T-helper 17 cell (primary cell): ENCODE measurements at regions not wholly inside any gene's neighbourhood (a gene's known extent, or its start where the extent isn't known, plus 50 kb on each side); places are given as distances from the start of the nearest gene placed in this dataset.

Experiments
- ATAC-seq: fragments of 150-1000 bp; cut with Tn5 transposase; 2 replicates; pipeline ENCODE4 v1.10.0; 2021; ENCODE audit warnings: mild to moderate bottlenecking, moderate library complexity
- DNase-seq, 3 donors: peaks; one replicate each; pipeline versions ENCODE4 v3.0.0 to v3.0.0-alpha.2; 2020 to 2021
- H3K9me3 ChIP-seq: one replicate; pipeline ENCODE4 v1.7.0; 2013; ENCODE audit warnings: low read length, mild to moderate bottlenecking; ENCODE audit not compliant: control insufficient read depth, poor library complexity, severe bottlenecking
- H3K27ac Mint-ChIP-seq: one replicate; pipeline ENCODE4 v1.8.0; 2022; ENCODE audit warnings: mild to moderate bottlenecking, moderate library complexity, mixed read lengths
- H3K27me3 Mint-ChIP-seq: one replicate; pipeline ENCODE4 v1.8.0; 2022; ENCODE audit warnings: mixed read lengths
- H3K36me3 Mint-ChIP-seq: one replicate; pipeline ENCODE4 v1.8.0; 2022; ENCODE audit warnings: low read depth, mixed read lengths
- H3K4me1 Mint-ChIP-seq: one replicate; pipeline ENCODE4 v1.8.0; 2022; ENCODE audit warnings: mild to moderate bottlenecking, mixed read lengths
- H3K4me3 Mint-ChIP-seq: one replicate; pipeline ENCODE4 v1.8.0; 2022; ENCODE audit warnings: mild to moderate bottlenecking, moderate library complexity, mixed read lengths

DNA sequence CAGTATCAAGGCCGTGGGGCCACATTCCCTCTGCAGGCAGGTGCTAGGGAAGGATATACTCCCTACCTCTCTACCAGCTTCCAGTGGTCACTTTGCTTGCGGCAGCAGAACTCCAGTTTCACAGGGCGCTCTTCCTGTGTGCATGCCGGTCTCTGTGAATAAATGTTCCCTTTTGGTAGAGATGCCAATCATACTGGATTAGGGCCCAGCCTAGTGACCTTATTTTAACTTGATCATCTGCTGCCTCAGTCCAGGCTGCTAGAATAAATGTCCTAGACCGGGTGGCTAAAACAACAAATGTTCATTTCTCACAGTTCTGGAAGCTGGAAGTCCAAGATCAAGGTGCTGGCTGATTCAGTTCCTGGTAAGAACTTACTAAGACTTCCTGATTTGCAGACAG lies 198.8 kb upstream of the TMEM132C start:
- ATAC-seq (no peak), DNase-seq (no peak)
- Mint-ChIP-seq H3K27me3 (no peaks in the 10 kb centered on the region), H3K4me1 (no peaks in the 10 kb centered on the region), H3K27ac (no peak overlapping the region), H3K36me3 (no peaks in the 10 kb centered on the region), H3K4me3 (no peak overlapping the region)
- no peaks in the 10 kb centered on the region for H3K9me3 ChIP-seq

DNA sequence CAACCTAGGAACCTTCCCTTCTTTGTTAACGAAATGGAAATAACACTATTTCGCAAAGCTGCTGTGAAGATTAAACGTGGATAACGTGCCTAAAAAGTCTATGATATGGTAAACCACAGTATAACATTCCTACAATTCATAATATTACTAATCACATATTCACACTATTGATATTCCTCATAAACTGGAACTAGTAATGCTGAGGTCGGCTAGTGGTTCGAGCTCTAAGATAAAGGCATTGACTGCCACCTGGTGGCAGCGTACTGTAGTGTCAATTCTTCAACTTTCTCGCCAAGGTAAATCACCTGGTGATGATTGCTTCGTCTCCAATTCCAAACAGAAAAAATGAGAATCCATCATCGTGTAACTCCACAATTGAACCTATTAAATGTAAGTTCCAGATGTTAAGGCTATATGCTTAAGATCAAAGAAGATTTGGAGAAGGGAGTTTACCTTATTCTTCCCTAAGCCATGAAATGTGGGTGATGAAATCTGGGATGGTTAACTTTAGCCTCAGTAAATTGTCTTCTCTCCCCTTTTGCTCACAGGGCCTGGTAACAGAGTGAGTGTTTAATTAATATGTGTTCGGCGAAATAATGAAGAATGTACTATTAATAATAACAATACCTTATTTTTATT lies 197.5 kb upstream of the TMEM132C start:
- H3K36me3 Mint-ChIP-seq: no peaks in the 10 kb centered on the region
- H3K4me1 Mint-ChIP-seq: no peaks in the 10 kb centered on the region
- H3K4me3 Mint-ChIP-seq: no peak overlapping the region
- no peaks in the 10 kb centered on the region for H3K9me3 ChIP-seq
- no peak overlapping the region for H3K27ac Mint-ChIP-seq
- ATAC-seq (no peak), DNase-seq (no peak)
- no peaks in the 10 kb centered on the region for H3K27me3 Mint-ChIP-seq

DNA sequence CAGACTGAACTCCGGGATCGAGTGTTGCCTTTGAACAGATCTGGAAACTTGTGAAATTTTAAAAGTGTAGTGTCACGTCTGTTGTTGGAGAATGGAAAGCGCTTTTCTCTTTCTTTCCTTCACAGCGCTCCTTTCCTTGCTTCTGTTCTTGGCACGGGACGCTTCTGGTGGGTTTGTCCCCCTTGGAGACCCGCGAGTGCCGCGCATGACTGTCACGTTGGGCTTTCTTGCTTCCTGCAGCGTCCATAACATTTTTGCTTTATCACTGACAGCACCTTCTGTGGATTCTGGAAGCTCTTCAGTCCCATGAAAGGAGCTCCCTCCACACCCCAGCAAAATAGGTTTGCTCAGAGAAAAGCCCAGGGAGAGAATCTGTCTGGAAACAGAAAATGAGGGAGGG lies 193.0 kb upstream of the TMEM132C start:
- H3K36me3 Mint-ChIP-seq: no peaks in the 10 kb centered on the region
- H3K4me3 Mint-ChIP-seq: no peak overlapping the region
- ATAC-seq: no peak
- no peak overlapping the region for H3K27ac Mint-ChIP-seq
- no peaks in the 10 kb centered on the region for H3K4me1 Mint-ChIP-seq
- DNase-seq: no peak
- H3K27me3 Mint-ChIP-seq: no peaks in the 10 kb centered on the region
- H3K9me3 ChIP-seq: peaks cover 3% of the 10 kb centered on the region

DNA sequence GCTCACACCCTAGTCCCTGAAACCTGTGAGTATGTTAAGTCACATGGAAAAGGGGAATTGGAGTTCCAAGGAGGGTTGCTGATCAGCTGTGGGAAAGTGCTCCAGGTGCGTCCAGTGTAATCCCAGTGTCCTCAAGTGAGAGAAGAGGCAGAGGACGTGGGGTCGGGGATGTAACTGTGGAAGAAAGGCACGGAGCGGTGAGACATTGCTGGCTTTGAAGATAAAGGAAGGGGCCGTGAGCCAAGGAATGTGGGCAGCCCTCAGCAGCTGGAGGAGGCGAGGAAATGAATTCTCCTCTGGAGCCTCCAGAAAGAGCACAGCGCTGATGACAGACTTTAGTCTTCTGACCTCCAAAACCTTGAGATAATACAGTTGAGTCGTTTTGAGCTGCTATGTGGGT lies 191.6 kb upstream of the TMEM132C start:
- DNase-seq (no peak), ATAC-seq (no peak)
- H3K4me3 Mint-ChIP-seq: no peak overlapping the region
- H3K27me3 Mint-ChIP-seq: no peaks in the 10 kb centered on the region
- H3K27ac Mint-ChIP-seq: no peak overlapping the region
- H3K4me1 Mint-ChIP-seq: no peaks in the 10 kb centered on the region
- peaks cover 3% of the 10 kb centered on the region for H3K9me3 ChIP-seq
- H3K36me3 Mint-ChIP-seq: no peaks in the 10 kb centered on the region

DNA sequence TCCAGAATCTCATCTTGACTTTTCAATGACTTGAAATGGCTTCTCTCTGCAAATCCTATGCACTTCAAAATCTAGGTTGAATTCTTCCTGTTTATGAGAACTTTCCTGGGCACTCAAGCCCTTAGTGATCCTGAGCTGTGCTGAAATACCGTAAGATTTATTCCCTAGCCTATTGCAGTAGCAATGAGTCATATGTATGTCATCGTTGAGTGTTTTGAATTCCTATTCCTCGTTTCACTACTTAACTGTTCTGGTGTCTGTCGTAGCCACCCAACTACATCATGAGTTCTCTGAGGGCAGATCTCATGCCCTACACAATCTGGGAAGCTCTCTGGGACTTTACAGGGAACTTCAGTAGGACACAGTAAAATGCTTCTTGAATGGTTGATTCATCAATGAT lies 190.8 kb upstream of the TMEM132C start:
- DNase-seq (no peak), ATAC-seq (no peak)
- Mint-ChIP-seq H3K4me3 (no peak overlapping the region), H3K4me1 (no peaks in the 10 kb centered on the region), H3K27ac (no peak overlapping the region), H3K36me3 (no peaks in the 10 kb centered on the region), H3K27me3 (no peaks in the 10 kb centered on the region)
- H3K9me3 ChIP-seq: peaks cover 3% of the 10 kb centered on the region

DNA sequence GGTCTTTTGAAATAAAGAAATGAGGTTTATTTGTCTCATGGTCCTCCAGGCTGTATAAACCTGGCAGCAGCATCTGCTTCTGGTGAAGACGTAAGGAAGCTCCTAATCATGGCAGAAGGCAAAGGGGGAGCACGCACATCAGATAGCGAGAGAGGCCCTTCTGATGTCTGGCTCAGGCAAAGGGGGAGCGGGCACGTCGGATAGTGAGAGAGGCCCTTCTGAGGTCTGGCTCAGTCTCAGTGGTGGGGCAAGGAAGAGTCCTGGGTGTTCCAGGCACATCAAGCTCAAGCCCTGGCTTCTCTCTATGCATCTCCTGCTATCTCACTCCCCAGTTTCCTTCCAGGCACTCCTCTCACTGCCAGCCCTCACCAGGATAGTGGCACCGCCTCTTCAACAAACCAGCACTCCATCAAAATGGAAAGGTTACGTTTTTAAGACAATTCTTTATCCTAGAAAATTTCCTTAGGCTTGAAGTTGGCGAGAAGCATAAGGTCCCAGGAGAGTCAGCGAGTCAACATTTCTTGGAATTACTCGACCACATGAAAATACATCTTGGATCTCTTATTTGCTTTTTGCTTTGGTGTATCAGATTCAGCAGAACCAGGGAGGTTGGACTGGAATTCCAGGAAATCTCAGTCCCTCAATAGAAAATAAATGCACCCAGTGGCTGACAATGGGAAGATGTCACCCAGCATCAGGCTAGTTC lies 189.6 kb upstream of the TMEM132C start:
- DNase-seq: no peak
- peaks cover 3% of the 10 kb centered on the region for H3K9me3 ChIP-seq
- Mint-ChIP-seq H3K4me3 (no peak overlapping the region), H3K36me3 (no peaks in the 10 kb centered on the region), H3K4me1 (no peaks in the 10 kb centered on the region), H3K27ac (no peak overlapping the region), H3K27me3 (no peaks in the 10 kb centered on the region)
- ATAC-seq: no peak

DNA sequence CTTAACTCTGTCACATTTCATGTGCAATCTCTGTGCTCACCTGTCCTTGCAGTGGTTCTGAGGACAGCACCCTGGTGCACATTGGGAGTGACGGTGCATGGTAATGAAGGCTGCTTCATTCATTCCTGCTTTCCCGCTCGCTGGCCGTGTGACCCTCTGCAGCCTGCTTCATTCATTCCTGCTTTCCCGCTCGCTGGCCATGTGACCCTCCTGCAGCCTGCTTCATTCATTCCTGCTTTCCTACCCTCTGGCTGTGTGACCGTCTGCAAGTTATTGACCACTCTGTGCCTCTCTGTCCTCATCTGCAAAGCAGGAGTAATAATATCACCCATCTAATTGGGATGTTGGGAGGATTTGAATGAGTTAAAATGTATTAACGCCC lies 189.1 kb upstream of the TMEM132C start:
- Mint-ChIP-seq H3K4me3 (no peak overlapping the region), H3K4me1 (no peaks in the 10 kb centered on the region), H3K27me3 (no peaks in the 10 kb centered on the region), H3K27ac (no peak overlapping the region), H3K36me3 (no peaks in the 10 kb centered on the region)
- peaks cover 3% of the 10 kb centered on the region for H3K9me3 ChIP-seq
- ATAC-seq (no peak), DNase-seq (no peak)

DNA sequence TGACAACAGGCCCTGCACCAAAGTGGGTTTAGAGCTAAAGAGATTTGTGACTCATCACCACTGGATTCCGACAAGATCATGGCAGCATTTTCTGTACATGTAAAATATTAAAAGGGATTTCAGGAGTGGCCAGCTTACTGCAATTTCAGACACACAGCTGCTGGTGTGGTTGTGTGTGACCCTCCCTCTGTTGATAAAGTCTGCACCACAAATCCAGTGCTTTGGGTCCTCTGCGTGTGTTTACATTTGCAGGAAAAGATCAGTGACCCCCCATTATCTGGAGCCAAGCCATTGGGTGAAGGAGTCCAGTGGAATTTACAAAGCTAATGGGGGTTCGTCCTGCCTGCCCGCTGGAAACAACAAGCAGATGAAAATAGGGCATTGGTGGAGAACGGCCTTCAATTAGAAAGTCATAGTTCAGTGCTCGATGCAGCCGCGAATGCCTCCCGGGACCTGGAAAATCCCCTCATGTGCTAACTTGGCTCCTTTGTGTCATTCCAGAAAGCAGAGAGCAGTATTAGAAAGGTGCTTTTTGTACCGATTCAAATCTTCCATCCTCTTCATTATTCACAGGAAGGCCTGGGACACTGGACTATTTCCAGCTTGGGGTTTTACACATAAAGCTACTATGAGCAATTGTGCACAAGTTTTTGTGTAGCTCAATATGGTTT lies 188.5 kb upstream of the TMEM132C start:
- Mint-ChIP-seq H3K27me3 (no peaks in the 10 kb centered on the region), H3K4me3 (no peak overlapping the region), H3K27ac (no peak overlapping the region), H3K4me1 (no peaks in the 10 kb centered on the region), H3K36me3 (no peaks in the 10 kb centered on the region)
- peaks cover 3% of the 10 kb centered on the region for H3K9me3 ChIP-seq
- ATAC-seq (no peak), DNase-seq (no peak)

DNA sequence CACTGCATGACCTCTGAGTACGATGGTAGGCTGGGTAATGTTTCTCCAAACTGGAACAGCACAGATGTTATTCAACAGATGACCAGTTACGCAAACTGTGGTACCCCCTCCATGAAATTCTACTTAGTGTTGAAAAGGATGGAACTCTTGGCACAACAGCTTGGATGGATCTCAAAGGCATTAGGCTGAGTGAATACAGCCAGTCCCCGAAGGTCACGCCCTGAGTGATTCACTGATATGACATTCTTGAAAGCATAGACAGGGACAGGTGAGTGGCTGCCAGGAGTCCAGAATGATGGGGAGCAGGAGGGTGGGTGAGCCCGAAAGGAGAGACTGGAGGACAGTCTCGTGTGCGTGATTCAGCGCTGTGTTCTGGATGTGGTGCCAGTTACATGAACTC lies 187.5 kb upstream of the TMEM132C start:
- ATAC-seq (no peak), DNase-seq (no peak)
- no peaks in the 10 kb centered on the region for H3K4me1 Mint-ChIP-seq
- H3K9me3 ChIP-seq: peaks cover 3% of the 10 kb centered on the region
- no peaks in the 10 kb centered on the region for H3K27me3 Mint-ChIP-seq
- H3K27ac Mint-ChIP-seq: no peak overlapping the region
- H3K36me3 Mint-ChIP-seq: no peaks in the 10 kb centered on the region
- H3K4me3 Mint-ChIP-seq: no peak overlapping the region

DNA sequence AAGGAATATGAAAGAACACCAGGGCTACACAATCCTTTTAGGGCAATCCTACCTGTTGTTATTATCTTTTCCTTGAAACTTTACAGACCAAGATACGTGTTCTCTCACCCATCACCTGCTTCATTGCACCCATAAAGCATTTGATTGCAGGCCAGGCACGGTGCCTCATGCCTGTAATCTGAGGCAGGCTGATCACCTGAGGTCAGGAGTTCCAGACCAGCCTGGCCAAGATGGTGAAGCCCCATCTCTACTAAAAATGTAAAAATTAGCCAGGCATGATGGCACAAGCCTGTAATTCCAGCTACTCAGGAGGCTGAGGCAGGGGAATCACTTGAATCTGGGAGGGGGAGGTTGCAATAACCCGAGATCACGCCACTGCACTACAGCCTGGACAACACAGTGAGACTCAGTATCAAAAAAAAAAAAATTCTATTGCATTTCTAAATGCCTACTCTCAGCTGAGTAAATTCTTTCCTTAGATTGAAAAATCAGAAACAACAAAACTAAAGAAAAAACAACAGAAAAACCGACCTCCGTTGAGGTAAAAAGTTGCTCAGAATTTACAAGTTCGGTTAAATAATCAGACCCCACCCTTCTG lies 183.7 kb upstream of the TMEM132C start:
- no peak for DNase-seq
- Mint-ChIP-seq H3K27me3 (no peaks in the 10 kb centered on the region), H3K36me3 (no peaks in the 10 kb centered on the region), H3K27ac (no peak overlapping the region), H3K4me1 (no peaks in the 10 kb centered on the region), H3K4me3 (no peak overlapping the region)
- H3K9me3 ChIP-seq: peaks cover 2% of the 10 kb centered on the region
- no peak for ATAC-seq

DNA sequence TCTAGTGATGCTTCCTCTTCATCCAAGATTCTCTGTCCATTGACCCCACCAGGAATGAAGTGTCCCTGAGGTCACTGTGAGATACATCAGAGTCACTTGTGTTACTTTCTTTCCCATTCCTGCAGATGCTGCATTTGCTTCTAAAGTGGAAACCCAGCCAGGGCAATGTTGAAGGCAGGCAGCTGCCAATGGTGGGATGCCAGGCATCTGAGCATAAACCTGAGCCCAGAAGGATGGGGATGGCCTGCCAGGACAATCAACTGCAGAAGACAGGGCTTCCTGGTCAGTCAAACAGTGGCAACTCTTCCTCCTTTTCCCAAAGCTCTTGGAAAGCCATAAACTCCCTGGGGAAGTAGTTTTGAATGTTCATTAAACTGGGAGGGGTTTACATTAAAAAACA lies 178.0 kb upstream of the TMEM132C start:
- Mint-ChIP-seq H3K4me3 (no peak overlapping the region), H3K4me1 (no peaks in the 10 kb centered on the region), H3K36me3 (no peaks in the 10 kb centered on the region), H3K27ac (no peak overlapping the region), H3K27me3 (no peaks in the 10 kb centered on the region)
- H3K9me3 ChIP-seq: no peaks in the 10 kb centered on the region
- ATAC-seq: no peak
- no peak for DNase-seq

DNA sequence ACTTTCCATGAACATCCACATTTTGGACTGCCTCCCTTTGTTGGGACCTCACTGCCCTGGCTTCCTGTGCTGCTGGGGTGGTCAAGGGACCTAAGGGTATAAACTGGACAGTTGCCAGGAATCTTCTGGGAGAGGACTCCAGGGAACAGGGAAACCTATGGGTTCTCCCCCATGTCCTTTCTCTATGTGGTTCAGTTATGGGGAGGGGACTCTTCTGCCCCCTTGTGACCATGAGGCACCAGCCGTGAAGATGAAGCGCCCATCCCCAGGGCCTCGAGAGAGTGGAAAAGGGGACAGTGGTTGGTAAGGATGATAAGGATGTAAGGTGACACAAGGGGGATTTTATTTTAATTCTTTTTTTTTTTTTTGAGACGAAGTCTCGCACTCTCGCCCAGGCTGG lies 177.0 kb upstream of the TMEM132C start:
- H3K27me3 Mint-ChIP-seq: no peaks in the 10 kb centered on the region
- no peaks in the 10 kb centered on the region for H3K36me3 Mint-ChIP-seq
- no peak overlapping the region for H3K4me3 Mint-ChIP-seq
- H3K9me3 ChIP-seq: no peaks in the 10 kb centered on the region
- no peaks in the 10 kb centered on the region for H3K4me1 Mint-ChIP-seq
- no peak overlapping the region for H3K27ac Mint-ChIP-seq
- no peak for ATAC-seq
- no peak for DNase-seq

DNA sequence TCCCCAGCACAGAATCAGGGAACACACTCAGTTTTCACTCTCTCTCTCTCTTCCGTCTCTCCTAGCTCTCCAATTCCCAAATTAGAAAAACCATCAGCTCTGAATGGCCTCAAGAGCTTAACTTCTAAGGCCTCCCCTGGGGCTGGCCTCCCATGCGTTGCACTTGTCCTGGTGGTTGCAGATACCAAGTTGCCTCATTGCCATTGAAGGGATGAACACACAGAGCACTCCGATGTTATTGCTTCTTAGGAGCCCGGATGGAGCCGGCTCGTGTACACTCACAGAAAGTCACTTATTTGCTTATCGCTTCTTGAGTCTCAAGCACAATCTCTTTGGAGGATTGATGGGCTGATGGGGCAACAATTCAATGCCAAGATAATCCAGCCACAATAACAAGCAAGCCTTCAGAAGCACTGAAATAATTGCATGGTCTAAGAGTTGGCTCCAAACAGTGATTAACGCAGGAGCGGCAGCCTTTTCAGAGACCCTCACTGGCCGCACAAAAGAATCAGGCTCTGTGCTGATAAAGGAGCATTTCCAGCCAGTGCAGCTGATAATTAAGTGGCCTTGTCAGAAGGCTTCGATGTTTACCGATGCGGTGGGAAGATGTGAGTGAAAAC lies 175.8 kb upstream of the TMEM132C start:
- Mint-ChIP-seq H3K27me3 (no peaks in the 10 kb centered on the region), H3K27ac (no peak overlapping the region), H3K36me3 (no peaks in the 10 kb centered on the region), H3K4me1 (no peaks in the 10 kb centered on the region), H3K4me3 (no peak overlapping the region)
- ATAC-seq (no peak), DNase-seq (no peak)
- no peaks in the 10 kb centered on the region for H3K9me3 ChIP-seq
